ENCODE measurements at regions not wholly inside any gene's neighbourhood (a gene's known extent, or its start where the extent isn't known, plus 50 kb on each side); places are given as distances from the start of the nearest gene placed in this dataset.

- TF ChIP-seq POLR2AphosphoS5 (IDR thresholded peaks at IDR 0.05; ENCODE audit: low read depth, low read length) (no peak), SIN3A (IDR thresholded peaks at IDR 0.05; ENCODE audit: borderline replicate concordance, insufficient read depth, low read length) (no peak), REST (IDR thresholded peaks at IDR 0.05; ENCODE audit: insufficient read depth in 1 of 2, low read depth in 2 of 2, low read length in 2 of 2) (no peak), FOXP2 (optimal IDR thresholded peaks at IDR 0.05; ENCODE audit: borderline replicate concordance, extremely low read depth, extremely low read length, insufficient read depth) (no peak), TAF1 (IDR thresholded peaks at IDR 0.05; ENCODE audit: borderline replicate concordance, insufficient read depth, low read length) (no peak)
Observed at GRCh38 chr19:29263305-29264135, 50.6 kb upstream of the UQCRFS1 start.

- no peak for TF ChIP-seq POLR2AphosphoS5 (IDR thresholded peaks at IDR 0.05; ENCODE audit: low read depth, low read length)
Observed at GRCh38 chr19:29264897-29265296, 51.9 kb upstream of the UQCRFS1 start.

GRCh38 chr19:29265436-29265835 lies 52.5 kb upstream of the UQCRFS1 start:
- TF ChIP-seq REST (IDR thresholded peaks at IDR 0.05; ENCODE audit: insufficient read depth in 1 of 2, low read depth in 2 of 2, low read length in 2 of 2) (no peak), SIN3A (IDR thresholded peaks at IDR 0.05; ENCODE audit: borderline replicate concordance, insufficient read depth, low read length) (no peak), TAF1 (IDR thresholded peaks at IDR 0.05; ENCODE audit: borderline replicate concordance, insufficient read depth, low read length) (no peak)

- no peak for TF ChIP-seq REST (IDR thresholded peaks at IDR 0.05; ENCODE audit: insufficient read depth in 1 of 2, low read depth in 2 of 2, low read length in 2 of 2)
- no peak for TF ChIP-seq POLR2AphosphoS5 (IDR thresholded peaks at IDR 0.05; ENCODE audit: low read depth, low read length)
- no peak for TF ChIP-seq SIN3A (IDR thresholded peaks at IDR 0.05; ENCODE audit: borderline replicate concordance, insufficient read depth, low read length)
- no peak for TF ChIP-seq TAF1 (IDR thresholded peaks at IDR 0.05; ENCODE audit: borderline replicate concordance, insufficient read depth, low read length)
- TF ChIP-seq FOXP2 (optimal IDR thresholded peaks at IDR 0.05; ENCODE audit: borderline replicate concordance, extremely low read depth, extremely low read length, insufficient read depth), result no peak
Observed at GRCh38 chr19:29266001-29266400, 53.0 kb upstream of the UQCRFS1 start.

- TF ChIP-seq FOXP2 (optimal IDR thresholded peaks at IDR 0.05; ENCODE audit: borderline replicate concordance, extremely low read depth, extremely low read length, insufficient read depth), result no peak
- TF ChIP-seq POLR2AphosphoS5 (IDR thresholded peaks at IDR 0.05; ENCODE audit: low read depth, low read length), result no peak
- no peak for TF ChIP-seq REST (IDR thresholded peaks at IDR 0.05; ENCODE audit: insufficient read depth in 1 of 2, low read depth in 2 of 2, low read length in 2 of 2)
- no peak for TF ChIP-seq TAF1 (IDR thresholded peaks at IDR 0.05; ENCODE audit: borderline replicate concordance, insufficient read depth, low read length)
- no peak for TF ChIP-seq SIN3A (IDR thresholded peaks at IDR 0.05; ENCODE audit: borderline replicate concordance, insufficient read depth, low read length)
Observed at GRCh38 chr19:29266603-29267002, 53.7 kb upstream of the UQCRFS1 start.

Data from PFSK-1 (cell line).